IMR-90 (cell line): ENCODE measurements at regions not wholly inside any gene's neighbourhood (a gene's known extent, or its start where the extent isn't known, plus 50 kb on each side); places are given as distances from the start of the nearest gene placed in this dataset.

ENCODE experiments used
- ATAC-seq: fragments of 200-7000 bp; cut with Tn5 transposase; 2 replicates; pipeline ENCODE4 v1.9.1; 2020; ENCODE audit warnings: low read depth, mild to moderate bottlenecking, moderate library complexity
- BruUV-seq: library from RNA; stranded (reverse); fragments of 400-500 nt; replicated peaks from 2 replicates; lab custom pipeline; 2021; lab: Mats Ljungman, UMichigan
- CTCF ChIA-PET: fragments of 300-600 bp; formaldehyde crosslinking; extraction: SDS; loops from one replicate; lab custom pipeline; 2021; ENCODE audit warnings: antibody characterized with exemption; lab: Yijun Ruan, JAX
- POLR2A ChIA-PET: fragments of 300-600 bp; sonication (Branson Sonifier 250); formaldehyde crosslinking; loops from one replicate; lab custom pipeline; 2022; ENCODE audit warnings: antibody characterized with exemption; ENCODE audit not compliant: unreplicated experiment; lab: Charles Lee
- DNase-seq: peaks from one replicate; pipeline ENCODE4 v3.0.0; 2013
- H2AFZ ChIP-seq: replicated peaks from 2 replicates; pipeline ENCODE3; 2013; ENCODE audit warnings: low read length, mild to moderate bottlenecking; ENCODE audit not compliant: poor library complexity
- H2AK5ac ChIP-seq: 2 replicates; pipeline ENCODE4 v1.6.1; 2013; ENCODE audit warnings: low read depth, low read length, inconsistent platforms
- H2AK9ac ChIP-seq: replicated peaks from 2 replicates; pipeline ENCODE3; 2013; ENCODE audit warnings: mild to moderate bottlenecking, low read depth, low read length, moderate library complexity; ENCODE audit not compliant: poor library complexity
- H2BK120ac ChIP-seq: 2 replicates; pipeline ENCODE4 v1.6.1; 2013; ENCODE audit warnings: low read depth, low read length, inconsistent platforms
- H2BK15ac ChIP-seq: 3 replicates; pipeline ENCODE4 v1.6.1; 2013; ENCODE audit warnings: low read depth, low read length, inconsistent platforms
- H2BK20ac ChIP-seq: 2 replicates; pipeline ENCODE4 v1.6.1; 2013; ENCODE audit warnings: low read depth, mild to moderate bottlenecking, inconsistent platforms, low read length, moderate library complexity
- H2BK5ac ChIP-seq: 2 replicates; pipeline ENCODE4 v1.6.1; 2013; ENCODE audit warnings: mild to moderate bottlenecking, low read depth, low read length, inconsistent platforms; ENCODE audit not compliant: poor library complexity, severe bottlenecking
- H3K14ac ChIP-seq: replicated peaks from 2 replicates; pipeline ENCODE4 v1.6.1; 2013; ENCODE audit warnings: low read depth, low read length, inconsistent platforms
- H3K18ac ChIP-seq: 2 replicates; pipeline ENCODE4 v1.6.1; 2013; ENCODE audit warnings: low read depth, low read length, control low read depth
- H3K23ac ChIP-seq: 2 replicates; pipeline ENCODE4 v1.6.1; 2013; ENCODE audit warnings: low read depth, low read length, inconsistent platforms
- H3K27ac ChIP-seq: 2 replicates; pipeline ENCODE4 v1.5.1; 2013; ENCODE audit warnings: mild to moderate bottlenecking, control low read depth, low read length; ENCODE audit not compliant: insufficient read depth
- H3K27me3 ChIP-seq: 2 replicates; pipeline ENCODE4 v1.6.1; 2013; ENCODE audit warnings: low read length; ENCODE audit not compliant: control insufficient read depth, insufficient read depth
- H3K36me3 ChIP-seq: 2 replicates; pipeline ENCODE4 v1.6.1; 2013; ENCODE audit warnings: low read length, mixed read lengths; ENCODE audit not compliant: control insufficient read depth, insufficient read depth
- H3K4ac ChIP-seq: 2 replicates; pipeline ENCODE4 v1.6.1; 2013; ENCODE audit warnings: low read depth, low read length, inconsistent platforms
- H3K4me1 ChIP-seq: 2 replicates; pipeline ENCODE4 v1.6.1; 2013; ENCODE audit warnings: low read length, mixed read lengths; ENCODE audit not compliant: control insufficient read depth, insufficient read depth
- H3K4me2 ChIP-seq: 2 replicates; pipeline ENCODE4 v1.6.1; 2013; ENCODE audit warnings: low read depth, mild to moderate bottlenecking, control low read depth, low read length, moderate library complexity
- H3K4me3 ChIP-seq: 2 replicates; pipeline ENCODE4 v1.5.1; 2013; ENCODE audit warnings: low read depth, mild to moderate bottlenecking, control low read depth, low read length, moderate library complexity; ENCODE audit not compliant: insufficient read depth
- H3K56ac ChIP-seq: 2 replicates; pipeline ENCODE4 v1.6.1; 2013; ENCODE audit warnings: low read length, inconsistent platforms; ENCODE audit not compliant: insufficient read depth; ENCODE audit errors: extremely low read depth
- H3K79me1 ChIP-seq, 2 experiments: 2 replicates each; pipeline ENCODE4 v1.6.1; 2013; ENCODE audit warnings: low read length in 2 of 2, inconsistent platforms in 1 of 2, low read depth in 1 of 2
- H3K9ac ChIP-seq: 2 replicates; pipeline ENCODE4 v1.6.1; 2013; ENCODE audit warnings: low read depth, low read length, control low read depth
- H3K9me1 ChIP-seq: 2 replicates; pipeline ENCODE4 v1.6.1; 2013; ENCODE audit warnings: low read length, inconsistent platforms; ENCODE audit not compliant: insufficient read depth
- H3K9me3 ChIP-seq: 2 replicates; pipeline ENCODE4 v1.6.1; 2013; ENCODE audit warnings: low read length; ENCODE audit not compliant: control insufficient read depth, insufficient read depth
- H4K20me1 ChIP-seq: 2 replicates; pipeline ENCODE4 v1.6.1; 2013; ENCODE audit warnings: low read length, inconsistent platforms; ENCODE audit not compliant: insufficient read depth
- H4K5ac ChIP-seq: 2 replicates; pipeline ENCODE4 v1.6.1; 2013; ENCODE audit warnings: mild to moderate bottlenecking, low read depth, low read length, control low read depth
- H4K8ac ChIP-seq, 2 experiments: 2 replicates each; pipeline ENCODE4 v1.6.1; 2013; ENCODE audit warnings: low read depth in 2 of 2, low read length in 2 of 2, control low read depth in 1 of 2, inconsistent platforms in 1 of 2
- H4K91ac ChIP-seq: 2 replicates; pipeline ENCODE4 v1.6.1; 2013; ENCODE audit warnings: low read depth, low read length, inconsistent platforms; ENCODE audit not compliant: insufficient read depth
- BHLHE40 ChIP-seq: fragments of 150-350 bp; IDR thresholded peaks from 2 replicates; pipeline ENCODE4 v1.6.1; 2016; ENCODE audit warnings: mild to moderate bottlenecking, low read depth, low read length
- CTCF ChIP-seq: conservative IDR thresholded peaks from 2 replicates; pipeline ENCODE4 v1.5.1; 2012; ENCODE audit warnings: mild to moderate bottlenecking, low read depth, low read length, improper control_type of control experiment
- ELK1 ChIP-seq: fragments of 150-350 bp; IDR thresholded peaks from 2 replicates; pipeline ENCODE4 v1.6.1; 2016; ENCODE audit warnings: low read depth, mild to moderate bottlenecking, low read length, moderate library complexity, borderline replicate concordance
- MAFK ChIP-seq: IDR thresholded peaks from 2 replicates; pipeline ENCODE4 v1.6.1; 2012; ENCODE audit warnings: low read depth, low read length, improper control_type of control experiment
- WGBS, 2 experiments: methylation state at CpG; one replicate each; pipeline versions ENCODE4 v1.1.5 to v1.1.7; 2013; ENCODE audit warnings: missing lambda C conversion rate in 2 of 2; ENCODE audit not compliant: insufficient read length in 1 of 2; ENCODE audit errors: extremely low coverage in 2 of 2; 5-methylcytosine and 5-hydroxymethylcytosine counted together
- dilution Hi-C: fragments of 300-500 bp; cut with HindIII; formaldehyde crosslinking; loops from one replicate; pipeline ENCODE4 v1.14.3; 2018; ENCODE audit warnings: low sequenced_read_pairs; ENCODE audit not compliant: unreplicated experiment
- in situ Hi-C: fragments of 300-500 bp; cut with MboI; formaldehyde crosslinking; loops from 3 replicates; pipeline ENCODE4 v1.14.3; 2019; ENCODE audit warnings: low sequenced_read_pairs, inconsistent platforms, mixed read lengths
- intact Hi-C: fragments of 100-400 bp; cut with micrococcal nuclease; formaldehyde crosslinking; loops from 2 replicates; pipeline ENCODE4 v1.10.0; 2022

GRCh38 chr3:191646242-191646641 lies 185.3 kb downstream of the PYDC2 start:
- Histone ChIP-seq H3K27ac (no peak overlapping the region), H2BK120ac (no peak overlapping the region), H3K23ac (no peak overlapping the region), H4K91ac (no peak overlapping the region), H3K79me1 (no peaks in the 10 kb centered on the region), H2BK15ac (no peak overlapping the region), H3K9me3 (peaks cover 21% of the 10 kb centered on the region), H3K4me1 (no peaks in the 10 kb centered on the region), H2BK20ac (no peak overlapping the region), H4K20me1 (no peaks in the 10 kb centered on the region), H4K5ac (no peak overlapping the region), H3K14ac (no peak overlapping the region), H2AK5ac (no peak overlapping the region), H3K4me2 (no peak overlapping the region), H3K4me3 (no peak overlapping the region), H3K56ac (no peak overlapping the region), H3K9ac (no peak overlapping the region), H2AK9ac (no peak overlapping the region), H4K8ac (no peak overlapping the region), H3K9me1 (no peaks in the 10 kb centered on the region), H2AFZ (no peak overlapping the region), H3K36me3 (no peaks in the 10 kb centered on the region), H3K18ac (no peak overlapping the region), H3K27me3 (no peaks in the 10 kb centered on the region), H2BK5ac (no peak overlapping the region), H3K4ac (no peak overlapping the region)
- BruUV-seq = no TSS peak
- WGBS, 2 experiments = no CpG with 5 or more reads among the region's 4 CpGs
- dilution Hi-C loops = no loop called here
- no peak for TF ChIP-seq BHLHE40
- TF ChIP-seq CTCF = no peak
- no peak for TF ChIP-seq ELK1
- no peak for TF ChIP-seq MAFK
- intact Hi-C loops = no loop called here
- POLR2A ChIA-PET = no interaction called here
- CTCF ChIA-PET = no interaction called here
- DNase-seq (no peak), ATAC-seq (no peak)
- in situ Hi-C loops = no loop called here
